B cell (primary cell): ENCODE measurements at regions not wholly inside any gene's neighbourhood (a gene's known extent, or its start where the extent isn't known, plus 50 kb on each side); places are given as distances from the start of the nearest gene placed in this dataset.
"Not testable (repeated sequence)": the region's sequence is repeated elsewhere in the genome, so short reads cannot be mapped to it uniquely, and the experiment has no call there.

Experiments
- ATAC-seq: fragments of 200-7000 bp; cut with Tn5 transposase; one replicate; pipeline ENCODE4 v1.10.0; 2021; ENCODE audit warnings: low read depth, mild to moderate bottlenecking, moderate number of reproducible peaks, moderate library complexity
- CTCF ChIA-PET: fragments of 350-600 bp; sonication (Branson Sonifier 250); formaldehyde crosslinking; loops from one replicate; lab custom pipeline; 2021; ENCODE audit warnings: antibody characterized with exemption, inconsistent platforms; lab: Charles Lee
- POLR2A ChIA-PET: fragments of 350-600 bp; sonication (Branson Sonifier 250); formaldehyde crosslinking; loops from one replicate; lab custom pipeline; 2021; ENCODE audit warnings: antibody characterized with exemption; lab: Charles Lee
- DNase-seq: peaks from one replicate; pipeline ENCODE4 v3.0.0; 2013
- H2AFZ ChIP-seq: 2 replicates; pipeline ENCODE4 v1.6.1; 2012; ENCODE audit warnings: mild to moderate bottlenecking, low read depth, low read length; ENCODE audit not compliant: insufficient read depth, poor library complexity, severe bottlenecking
- H3K27ac ChIP-seq, 2 donors: 1 replicate in 1 of 2; 2 replicates in 1 of 2; pipeline ENCODE4 v1.5.1; 2012 to 2013; ENCODE audit warnings: low read length in 2 of 2, mild to moderate bottlenecking in 2 of 2, moderate library complexity in 1 of 2
- H3K27me3 ChIP-seq, 4 experiments: fragments of 200-600 bp in 1 of 4; sonication (generic) in 1 of 4; replicated peaks in 1 of 4; 1 replicate in 2 of 4; 2 replicates in 2 of 4; pipeline versions ENCODE4 v1.6.1 to v1.7.0; 2013 to 2016; ENCODE audit warnings: low read length in 3 of 4, mild to moderate bottlenecking in 2 of 4, mixed read lengths in 1 of 4, moderate library complexity in 1 of 4; ENCODE audit not compliant: insufficient read depth in 4 of 4, control insufficient read depth in 3 of 4; ENCODE audit errors: control extremely low read depth in 1 of 4
- H3K36me3 ChIP-seq, 2 experiments: replicated peaks in 1 of 2; 1 replicate in 1 of 2; 2 replicates in 1 of 2; pipeline versions ENCODE4 v1.6.1 to v1.7.1; 2013; ENCODE audit warnings: low read length in 1 of 2; ENCODE audit not compliant: insufficient read depth in 2 of 2, control insufficient read depth in 1 of 2; ENCODE audit errors: control extremely low read depth in 1 of 2, extremely low read depth in 1 of 2
- H3K4me1 ChIP-seq, 2 donors: fragments of 200-600 bp in 1 of 2; sonication (generic) in 1 of 2; 1 replicate in 1 of 2; 2 replicates in 1 of 2; pipeline versions ENCODE4 v1.5.1 to v1.6.1; 2013 to 2017; ENCODE audit warnings: low read length in 2 of 2; ENCODE audit not compliant: control insufficient read depth in 2 of 2, insufficient read depth in 2 of 2
- H3K4me2 ChIP-seq: replicated peaks from 2 replicates; pipeline ENCODE3; 2012; ENCODE audit warnings: mild to moderate bottlenecking, low read depth, low read length; ENCODE audit not compliant: poor library complexity, severe bottlenecking
- H3K4me3 ChIP-seq, 5 experiments: fragments of 200-600 bp in 1 of 5; sonication (generic) in 1 of 5; 1 replicate in 3 of 5; 2 replicates in 2 of 5; pipeline versions ENCODE4 v1.5.1 to v1.7.0; 2011 to 2016; ENCODE audit warnings: low read length in 4 of 5, mild to moderate bottlenecking in 4 of 5, low read depth in 2 of 5, control low read depth in 1 of 5, moderate library complexity in 1 of 5; ENCODE audit not compliant: insufficient read depth in 1 of 5; ENCODE audit errors: control extremely low read depth in 1 of 5, extremely low read depth in 1 of 5
- H3K79me2 ChIP-seq: fragments of 200-600 bp; sonication (generic); one replicate; pipeline ENCODE4 v1.6.0; 2016; ENCODE audit warnings: low read length; ENCODE audit not compliant: control insufficient read depth, insufficient read depth
- H3K9ac ChIP-seq: fragments of 200-600 bp; sonication (generic); 2 replicates; pipeline ENCODE4 v1.6.1; 2017; ENCODE audit warnings: mild to moderate bottlenecking, low read length, moderate library complexity
- H3K9me3 ChIP-seq, 3 donors: one replicate each; pipeline versions ENCODE4 v1.6.1 to v1.7.1; 2013; ENCODE audit warnings: low read length in 2 of 3; ENCODE audit not compliant: control insufficient read depth in 2 of 3, insufficient read depth in 1 of 3; ENCODE audit errors: control extremely low read depth in 1 of 3
- H4K20me1 ChIP-seq: 2 replicates; pipeline ENCODE4 v1.6.0; 2012; ENCODE audit warnings: mild to moderate bottlenecking, low read length; ENCODE audit not compliant: insufficient read depth, control insufficient read depth, poor library complexity, severe bottlenecking
- H3K27ac Mint-ChIP-seq: one replicate; pipeline ENCODE4 v1.8.0; 2021; ENCODE audit warnings: mixed read lengths
- H3K27me3 Mint-ChIP-seq: one replicate; pipeline ENCODE4 v1.8.0; 2021; ENCODE audit warnings: mixed read lengths
- H3K4me1 Mint-ChIP-seq: one replicate; pipeline ENCODE4 v1.8.0; 2021; ENCODE audit warnings: mixed read lengths
- H3K4me3 Mint-ChIP-seq: one replicate; pipeline ENCODE4 v1.8.0; 2021; ENCODE audit warnings: mixed read lengths
- H3K9me3 Mint-ChIP-seq: one replicate; pipeline ENCODE4 v1.8.0; 2022; ENCODE audit warnings: mixed read lengths; ENCODE audit not compliant: insufficient read depth
- CTCF ChIP-seq: fragments of 200-600 bp; IDR thresholded peaks from one replicate; pipeline ENCODE4 v1.8.0; 2022; ENCODE audit warnings: antibody characterized with exemption, mild to moderate bottlenecking
- EZH2 ChIP-seq: IDR thresholded peaks from 2 replicates; pipeline ENCODE4 v1.6.1; 2012; ENCODE audit warnings: borderline replicate concordance, low read depth, mild to moderate bottlenecking, moderate library complexity, low read length; ENCODE audit not compliant: insufficient read depth, poor library complexity, severe bottlenecking
- WGBS: methylation state at CpG from one replicate; pipeline ENCODE4 v1.1.5; 2013; ENCODE audit warnings: missing lambda C conversion rate; ENCODE audit not compliant: insufficient coverage; 5-methylcytosine and 5-hydroxymethylcytosine counted together
- intact Hi-C: fragments of 100-400 bp; cut with micrococcal nuclease; formaldehyde crosslinking; loops from one replicate; pipeline ENCODE4 v1.10.0; 2022

- no peak overlapping the region for H3K9ac ChIP-seq
- no peaks in the 10 kb centered on the region for H3K27me3 ChIP-seq
- H3K9me3 ChIP-seq, result no peaks in the 10 kb centered on the region
- peaks cover 3% of the 10 kb centered on the region for H3K9me3 Mint-ChIP-seq
- ChIA-PET CTCF (no interaction called here), POLR2A (no interaction called here)
- WGBS, result no CpG with 5 or more reads among the region's 1 CpG
- H3K4me2 ChIP-seq, result no peak overlapping the region
- no peak overlapping the region for H3K27ac Mint-ChIP-seq
- H3K79me2 ChIP-seq, result no peaks in the 10 kb centered on the region
- DNase-seq (no peak), ATAC-seq (no peak)
- no peaks in the 10 kb centered on the region for H3K4me1 Mint-ChIP-seq
- H2AFZ ChIP-seq, result no peak overlapping the region
- no peak overlapping the region for H3K4me3 ChIP-seq
- H3K27me3 Mint-ChIP-seq, result no peaks in the 10 kb centered on the region
- no peak overlapping the region for H3K4me3 Mint-ChIP-seq
- no peaks in the 10 kb centered on the region for H3K36me3 ChIP-seq
- no peaks in the 10 kb centered on the region for H4K20me1 ChIP-seq
- intact Hi-C loops, result no loop called here
- H3K27ac ChIP-seq, result no peak overlapping the region
- TF ChIP-seq EZH2, result no peak
- TF ChIP-seq CTCF, result no peak
- no peaks in the 10 kb centered on the region for H3K4me1 ChIP-seq
Observed at GRCh38 chr4:137800861-137801260, 268.6 kb upstream of the PCDH18 start.

- Mint-ChIP-seq H3K4me1 (no peaks in the 10 kb centered on the region), H3K27ac (no peak overlapping the region), H3K4me3 (no peak overlapping the region), H3K27me3 (no peaks in the 10 kb centered on the region), H3K9me3 (no peaks in the 10 kb centered on the region)
- ATAC-seq (no peak), DNase-seq (no peak)
- Histone ChIP-seq H3K9ac (no peak overlapping the region), H3K79me2 (no peaks in the 10 kb centered on the region), H3K27ac (no peak overlapping the region), H3K9me3 (no peaks in the 10 kb centered on the region), H3K36me3 (no peaks in the 10 kb centered on the region), H3K4me2 (no peak overlapping the region), H2AFZ (no peak overlapping the region), H3K27me3 (no peaks in the 10 kb centered on the region), H4K20me1 (no peaks in the 10 kb centered on the region), H3K4me1 (no peaks in the 10 kb centered on the region), H3K4me3 (no peak overlapping the region)
- POLR2A ChIA-PET, result no interaction called here
- CTCF ChIA-PET, result no interaction called here
- WGBS, result 86% methylated on average over 6 of the region's 6 CpGs
- no peak for TF ChIP-seq CTCF
- no peak for TF ChIP-seq EZH2
- intact Hi-C loops, result no loop called here
Observed at GRCh38 chr4:137794764-137795254, 262.5 kb upstream of the PCDH18 start.

GRCh38 chr4:137789263-137789662 lies 257.0 kb upstream of the PCDH18 start:
- H3K9me3 Mint-ChIP-seq, H3K79me2 ChIP-seq, H3K4me1 Mint-ChIP-seq, H3K36me3 ChIP-seq, H3K4me3 Mint-ChIP-seq, H3K27me3 ChIP-seq, H3K27ac Mint-ChIP-seq, POLR2A ChIA-PET, H4K20me1 ChIP-seq, H3K27ac ChIP-seq, H3K27me3 Mint-ChIP-seq, intact Hi-C loops, H3K4me2 ChIP-seq, H3K4me3 ChIP-seq, ATAC-seq, H2AFZ ChIP-seq, CTCF ChIA-PET, H3K9ac ChIP-seq, DNase-seq, H3K9me3 ChIP-seq, H3K4me1 ChIP-seq: not testable (repeated sequence)
- no CpG with 5 or more reads among the region's 3 CpGs for WGBS
